ENCODE measurements at regions not wholly inside any gene's neighbourhood (a gene's known extent, or its start where the extent isn't known, plus 50 kb on each side); places are given as distances from the start of the nearest gene placed in this dataset.
A peak's percentile ranks its signal among the peaks of the same experiment; 100 is the strongest.

DNA sequence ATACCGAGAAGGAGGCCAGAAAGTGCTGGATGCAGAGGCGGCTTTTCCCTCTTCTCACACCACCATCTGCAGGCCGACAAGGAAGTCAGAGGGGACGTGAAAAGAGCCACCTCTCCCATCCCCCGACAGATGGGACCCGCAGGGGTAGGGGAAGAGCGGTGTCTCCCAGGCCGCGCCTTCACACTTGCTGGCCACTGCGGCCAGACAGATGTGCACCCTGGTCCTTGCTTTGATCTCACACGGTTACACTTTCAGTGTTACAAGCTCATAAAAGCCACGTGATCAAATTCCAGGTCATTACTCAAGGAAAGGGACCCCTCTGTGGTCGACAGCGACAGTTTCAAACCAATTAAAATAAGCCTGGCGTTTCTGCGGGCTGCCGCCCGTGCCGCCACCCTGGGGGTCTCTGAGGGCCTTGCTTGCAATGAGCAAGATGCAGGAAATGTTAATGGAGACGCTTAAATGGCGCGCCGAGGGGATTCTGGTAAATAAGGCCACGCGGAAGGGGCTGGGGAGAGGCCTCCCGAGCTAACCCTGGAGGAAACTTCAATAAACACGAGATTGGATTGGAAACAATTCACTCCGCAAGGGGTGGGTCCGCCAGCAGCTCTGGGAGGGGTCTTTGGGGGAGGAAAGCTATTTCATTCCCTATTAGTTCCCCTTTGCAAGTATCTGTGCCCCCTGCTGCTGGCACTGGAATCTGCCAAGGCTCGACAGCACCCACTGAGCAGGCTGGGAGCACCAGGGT lies 240.9 kb downstream of the ENGASE start:
- DNase-seq (ENCODE audit: low spot score), result no peak

DNA sequence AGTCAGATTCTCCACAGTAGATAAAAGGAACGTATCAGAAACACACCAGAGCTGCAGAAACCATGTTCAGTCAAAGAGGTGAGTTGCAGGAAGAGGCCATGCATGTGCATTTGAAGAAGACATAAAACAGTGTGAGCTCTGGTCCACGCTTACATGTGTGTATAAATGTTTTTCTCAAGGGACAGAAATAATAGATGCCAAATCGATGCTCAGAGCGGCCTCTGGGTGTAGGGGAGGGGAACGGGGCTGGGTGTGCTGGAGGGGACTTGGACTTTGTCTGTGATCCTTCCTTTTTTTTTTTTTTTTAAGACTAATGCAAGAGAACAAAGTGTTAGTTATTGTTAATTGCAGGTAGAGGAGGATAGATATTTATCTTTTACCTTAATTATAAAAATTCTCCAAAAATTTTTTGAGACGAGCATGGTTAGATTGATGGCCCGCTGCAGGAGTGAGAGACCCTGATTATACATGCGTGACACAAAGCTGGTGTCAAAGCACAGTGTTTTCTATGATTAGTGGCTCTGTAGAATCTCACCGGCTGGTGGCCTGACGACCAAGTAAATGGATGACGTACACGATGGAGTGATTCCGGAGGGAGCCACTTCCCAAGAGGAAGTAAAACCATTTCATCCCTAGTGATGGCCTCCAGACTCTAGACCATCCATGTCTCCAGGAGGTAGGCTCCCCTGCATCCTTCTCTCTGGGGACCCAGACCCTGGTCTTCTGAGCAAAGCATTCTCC lies 240.2 kb downstream of the ENGASE start:
- DNase-seq (ENCODE audit: low spot score), result no peak

DNA sequence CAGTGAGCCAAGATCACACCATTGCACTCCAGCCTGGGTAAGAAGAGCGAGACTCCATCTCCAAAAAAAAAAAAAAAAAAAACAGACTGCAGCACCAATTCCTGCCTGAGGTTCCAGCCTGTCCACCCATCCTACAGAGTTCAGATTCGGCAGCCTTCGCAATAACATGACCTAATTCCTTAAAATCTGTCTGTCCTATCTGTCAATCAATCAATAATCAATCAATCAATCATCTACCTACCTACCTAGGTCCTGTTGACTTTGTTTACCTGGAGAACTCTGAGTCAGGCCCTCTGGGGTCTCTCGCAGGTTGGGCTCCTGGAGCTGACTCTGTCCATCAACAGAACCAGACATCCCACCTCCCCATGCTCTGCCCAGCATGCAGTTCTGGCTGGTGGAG lies 236.7 kb downstream of the ENGASE start:
- DNase-seq (ENCODE audit: low spot score), result no peak

DNA sequence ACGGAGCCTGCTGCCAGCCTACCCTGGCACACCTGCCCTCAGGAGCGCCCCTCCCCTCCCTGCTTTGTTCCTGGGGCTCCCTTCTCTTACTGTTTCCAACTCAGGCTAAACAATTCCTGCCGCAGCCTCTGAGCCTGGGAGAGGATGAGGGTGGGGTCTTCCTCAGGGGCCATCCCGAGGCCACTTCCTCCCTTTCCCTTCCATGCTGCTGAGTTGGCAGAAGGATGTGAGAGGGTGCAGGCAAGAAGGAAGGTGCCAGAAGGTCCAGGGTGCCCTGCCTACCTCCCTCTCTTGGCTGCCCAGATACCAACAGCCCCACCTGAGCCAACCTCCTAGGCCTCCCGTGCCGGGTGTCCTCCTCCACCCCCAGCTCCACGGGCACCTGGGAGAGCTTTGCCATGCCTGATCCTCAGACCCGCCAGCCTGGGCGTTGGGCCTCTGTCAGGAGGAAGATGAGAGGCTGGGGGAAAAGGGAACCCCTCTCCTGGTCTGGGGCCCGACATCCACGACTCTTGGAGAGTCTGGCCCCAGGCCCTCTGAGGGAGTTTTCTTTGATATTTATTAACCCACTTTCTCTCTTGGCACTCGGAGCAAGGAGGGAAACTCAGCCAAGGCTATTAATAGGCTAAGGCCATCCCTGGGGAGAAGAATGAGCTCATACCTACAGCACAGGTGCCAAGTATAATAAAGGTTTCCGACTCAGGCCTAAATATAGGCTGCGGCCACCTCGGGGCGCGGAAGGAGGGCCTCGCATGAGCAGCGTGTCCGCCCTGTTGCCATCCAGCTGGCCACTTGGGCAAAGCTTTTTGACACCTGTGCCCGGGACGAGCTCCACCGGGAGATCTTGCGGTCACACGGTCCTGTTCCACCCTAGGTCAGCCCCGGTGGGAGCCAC lies 232.0 kb downstream of the ENGASE start:
- DNase-seq (ENCODE audit: low spot score), result no peak

DNA sequence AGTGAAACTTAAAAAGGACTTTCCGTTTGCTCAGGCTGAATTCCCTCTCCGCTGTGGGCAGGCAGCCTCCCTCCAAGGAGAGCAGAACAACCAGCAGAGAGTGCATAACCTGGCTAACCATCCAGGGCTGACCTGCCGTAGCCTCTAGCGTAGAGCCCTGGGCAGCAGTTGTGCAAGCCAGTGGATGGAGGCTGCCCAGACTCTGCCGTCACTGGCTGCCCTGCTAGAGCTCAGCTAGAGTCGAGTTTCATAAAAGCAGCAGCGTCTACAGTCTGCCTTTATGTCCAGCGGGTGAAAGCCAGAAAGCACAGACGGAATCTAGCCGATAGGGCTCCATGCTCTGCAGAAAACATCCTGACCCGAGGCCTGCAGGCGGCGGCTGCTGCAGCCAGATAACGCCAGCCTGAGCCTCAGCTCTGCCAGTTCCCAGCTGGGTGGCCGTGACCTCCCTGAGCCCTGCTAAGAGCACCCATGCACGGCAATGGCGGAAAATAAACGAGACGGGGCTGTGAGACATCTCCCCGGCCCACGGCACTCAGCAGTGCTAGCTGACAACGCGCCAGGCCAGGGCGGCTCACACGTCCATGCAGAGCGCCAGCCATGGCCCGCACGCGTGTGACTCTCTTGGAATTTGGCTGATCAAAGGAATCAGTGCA lies 231.3 kb downstream of the ENGASE start:
- DNase-seq (ENCODE audit: low spot score), result no peak

GRCh38 chr17:79305376-79305767 lies 230.7 kb downstream of the ENGASE start:
- DNase-seq (ENCODE audit: low spot score), result no peak

GRCh38 chr17:79304884-79305283 lies 230.3 kb downstream of the ENGASE start:
- DNase-seq (ENCODE audit: low spot score), result no peak

- no peak for DNase-seq (ENCODE audit: low spot score)
Measured at GRCh38 chr17:79303641-79304205, 229.1 kb downstream of the ENGASE start.

GRCh38 chr17:79301469-79301868 lies 226.8 kb downstream of the ENGASE start:
- no peak for DNase-seq (ENCODE audit: low spot score)

GRCh38 chr17:79299349-79299748 lies 224.7 kb downstream of the ENGASE start:
- DNase-seq (ENCODE audit: low spot score), result no peak

GRCh38 chr17:79298799-79299198 lies 224.2 kb downstream of the ENGASE start:
- no peak for DNase-seq (ENCODE audit: low spot score)

DNA sequence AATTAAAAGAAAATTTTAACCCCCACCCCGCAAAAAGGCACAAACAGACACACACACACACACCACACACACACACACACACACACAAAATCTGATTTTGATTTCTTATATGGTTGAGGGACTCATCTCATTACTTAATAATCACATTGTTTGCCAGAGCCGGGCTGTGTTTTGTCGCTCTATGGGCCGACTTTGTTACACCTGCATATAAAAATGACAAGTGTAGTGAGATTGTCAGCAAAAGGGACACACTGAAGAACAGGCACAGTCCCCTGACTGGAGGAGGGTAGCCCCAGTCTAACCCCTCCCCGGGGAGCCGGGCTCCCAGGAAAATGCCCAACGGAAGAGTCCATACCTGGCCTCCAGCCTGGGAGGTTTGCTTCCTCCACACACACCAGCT lies 221.6 kb downstream of the ENGASE start:
- no peak for DNase-seq (ENCODE audit: low spot score)

DNA sequence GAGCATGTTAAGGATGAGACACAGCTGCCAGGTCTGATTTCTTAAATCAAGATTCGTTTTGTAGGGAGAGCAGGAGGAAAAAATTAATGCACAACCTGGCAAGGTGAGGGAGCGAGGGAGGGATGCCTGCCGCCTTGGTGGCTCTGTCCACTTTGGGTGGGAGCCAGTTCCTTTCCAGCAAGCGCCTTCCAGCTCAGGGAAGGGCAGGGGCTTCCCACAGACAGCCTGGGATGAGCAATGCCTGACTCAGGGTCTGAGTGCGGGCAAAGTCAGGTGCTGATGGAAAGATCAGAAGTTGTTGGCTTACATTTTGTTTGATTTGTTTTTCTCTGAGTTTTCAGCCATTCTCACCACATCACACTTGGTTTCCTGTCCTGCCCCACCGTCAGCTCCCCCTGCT lies 220.7 kb downstream of the ENGASE start:
- no peak for DNase-seq (ENCODE audit: low spot score)

GRCh38 chr17:79294459-79295071 lies 219.9 kb downstream of the ENGASE start:
- peak; percentile 63 for DNase-seq (ENCODE audit: low spot score)

GRCh38 chr17:79292501-79292900 lies 217.9 kb downstream of the ENGASE start:
- no peak for DNase-seq (ENCODE audit: low spot score)

GRCh38 chr17:79291391-79291790 lies 216.8 kb downstream of the ENGASE start:
- DNase-seq (ENCODE audit: low spot score), result no peak

- no peak for DNase-seq (ENCODE audit: low spot score)
Measured at GRCh38 chr17:79290726-79291125, 216.1 kb downstream of the ENGASE start.

- DNase-seq (ENCODE audit: low spot score), result no peak
Measured at GRCh38 chr17:79288950-79289349, 214.3 kb downstream of the ENGASE start.

DNA sequence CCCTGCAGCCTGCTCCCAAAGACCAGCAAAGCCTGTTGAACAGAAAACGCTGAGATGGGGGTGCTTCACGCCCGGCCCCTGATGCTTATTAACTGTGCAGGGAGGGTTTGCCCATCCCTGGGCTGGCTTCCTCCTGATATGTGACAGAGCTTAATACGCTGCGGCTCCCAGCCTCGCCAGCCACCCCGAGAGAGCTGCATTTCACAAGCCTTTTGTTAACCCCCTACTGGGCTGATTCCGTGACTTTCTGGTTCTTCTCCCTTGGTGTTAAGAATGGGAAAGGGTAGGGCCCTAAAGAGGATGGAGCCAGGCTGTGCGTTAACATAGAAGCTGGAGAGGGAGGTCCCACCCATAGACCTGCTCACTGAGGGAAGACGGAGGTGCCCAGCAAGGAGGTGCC lies 211.8 kb downstream of the ENGASE start:
- DNase-seq (ENCODE audit: low spot score), result no peak

DNA sequence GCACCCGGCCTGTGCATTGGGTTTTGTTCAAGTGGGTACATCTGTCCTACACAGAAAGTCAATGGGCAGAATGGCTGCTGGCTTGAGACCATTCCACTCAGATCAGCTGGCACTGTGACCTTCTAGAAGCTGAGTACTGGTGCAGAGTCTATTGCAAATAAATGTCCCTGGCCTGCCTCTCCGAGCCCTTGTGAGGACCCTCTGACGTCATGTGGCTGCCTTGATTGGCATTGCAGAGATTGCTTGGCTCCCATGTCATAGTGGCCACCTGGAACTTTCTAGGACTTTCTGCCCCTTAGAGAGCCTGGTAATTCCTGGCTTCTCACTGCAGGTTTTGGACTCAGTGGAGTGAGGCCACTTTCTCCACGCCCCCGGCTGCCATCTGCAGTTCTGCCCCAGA lies 211.3 kb downstream of the ENGASE start:
- no peak for DNase-seq (ENCODE audit: low spot score)

GRCh38 chr17:79282294-79282693 lies 207.7 kb downstream of the ENGASE start:
- no peak for DNase-seq (ENCODE audit: low spot score)

All from GM03348 (cell line).